ENCODE measurements at regions not wholly inside any gene's neighbourhood (a gene's known extent, or its start where the extent isn't known, plus 50 kb on each side); places are given as distances from the start of the nearest gene placed in this dataset.

- no peak for DNase-seq (ENCODE audit: low spot score)
- TF ChIP-seq CTCF (IDR thresholded peaks at IDR 0.05; ENCODE audit: extremely low read depth, missing control alignments), result no peak
These were observed 792.2 kb upstream of the CDH9 start for GRCh38 chr5:27830546-27830945.

- TF ChIP-seq CTCF (IDR thresholded peaks at IDR 0.05; ENCODE audit: extremely low read depth, missing control alignments), result no peak
- no peak for DNase-seq (ENCODE audit: low spot score)
These were observed 783.3 kb upstream of the CDH9 start for GRCh38 chr5:27821681-27822080.

- no peak for TF ChIP-seq CTCF (IDR thresholded peaks at IDR 0.05; ENCODE audit: extremely low read depth, missing control alignments)
- no peak for DNase-seq (ENCODE audit: low spot score)
These were observed 780.5 kb upstream of the CDH9 start for GRCh38 chr5:27818888-27819287.

- DNase-seq (ENCODE audit: low spot score), result no peak
- no peak for TF ChIP-seq CTCF (IDR thresholded peaks at IDR 0.05; ENCODE audit: extremely low read depth, missing control alignments)
These were observed 776.6 kb upstream of the CDH9 start for GRCh38 chr5:27814983-27815382.

GRCh38 chr5:27814286-27814685 is 775.9 kb upstream of the CDH9 start:
- no peak for TF ChIP-seq CTCF (IDR thresholded peaks at IDR 0.05; ENCODE audit: extremely low read depth, missing control alignments)
- no peak for DNase-seq (ENCODE audit: low spot score)

GRCh38 chr5:27810458-27810857 is 772.1 kb upstream of the CDH9 start:
- DNase-seq (ENCODE audit: low spot score), result no peak
- no peak for TF ChIP-seq CTCF (IDR thresholded peaks at IDR 0.05; ENCODE audit: extremely low read depth, missing control alignments)

GRCh38 chr5:27797220-27797619 is 758.8 kb upstream of the CDH9 start:
- TF ChIP-seq CTCF (IDR thresholded peaks at IDR 0.05; ENCODE audit: extremely low read depth, missing control alignments), result no peak
- DNase-seq (ENCODE audit: low spot score), result no peak
